Esophagus squamous epithelium (tissue), 5 donors: ENCODE measurements at regions not wholly inside any gene's neighbourhood (a gene's known extent, or its start where the extent isn't known, plus 50 kb on each side); places are given as distances from the start of the nearest gene placed in this dataset.
"Not testable (repeated sequence)": the region's sequence is repeated elsewhere in the genome, so short reads cannot be mapped to it uniquely, and the experiment has no call there.

Experiments used
- DNase-seq: peaks from one replicate; lab custom pipeline; 2025; lab: John Stamatoyannopoulos, UW
- H3K27ac ChIP-seq, 4 donors: fragments of 200-600 bp; sonication (generic); one replicate each; pipeline ENCODE4 v1.5.1; 2016 to 2019; ENCODE audit warnings: mild to moderate bottlenecking in 1 of 4
- H3K27me3 ChIP-seq, 4 donors: fragments of 200-600 bp; sonication (generic); 1 replicate in 3 of 4; 2 replicates in 1 of 4; pipeline versions ENCODE4 v1.5.1 to v1.6.0; 2017 to 2021; ENCODE audit warnings: antibody characterized with exemption in 1 of 4
- H3K36me3 ChIP-seq, 3 donors: fragments of 200-600 bp; sonication (generic); one replicate each; pipeline ENCODE4 v1.5.1; 2016 to 2019
- H3K4me1 ChIP-seq, 3 donors: fragments of 200-600 bp; sonication (generic); one replicate each; pipeline ENCODE4 v1.5.1; 2017 to 2019
- H3K4me3 ChIP-seq, 4 donors: fragments of 200-600 bp; sonication (generic); 1 replicate in 3 of 4; 2 replicates in 1 of 4; pipeline ENCODE4 v1.5.1; 2016 to 2019; ENCODE audit warnings: mild to moderate bottlenecking in 2 of 4, moderate library complexity in 1 of 4
- H3K9me3 ChIP-seq, 3 donors: fragments of 200-600 bp; sonication (generic); one replicate each; pipeline ENCODE4 v1.5.1; 2016 to 2019
- POLR2A ChIP-seq, 4 donors: fragments of 450-650 bp; IDR thresholded peaks; one replicate each; pipeline ENCODE4 v1.6.1; 2017; ENCODE audit warnings: antibody characterized with exemption in 4 of 4, mild to moderate bottlenecking in 4 of 4, moderate library complexity in 3 of 4
- WGBS, 2 donors: methylation state at CpG; one replicate each; pipeline ENCODE4 v1.1.5; 2018; 5-methylcytosine and 5-hydroxymethylcytosine counted together
- intact Hi-C: fragments of 100-400 bp; cut with DNase I; formaldehyde crosslinking; loops from one replicate; pipeline ENCODE4 v1.15.0; 2022
- TF ChIP-seq, protein P1 (sequence below), 6 experiments: fragments of 450-650 bp in 4 of 6; fragments of 200-600 bp in 2 of 6; sonication (generic) in 2 of 6; IDR thresholded peaks; one replicate each; pipeline ENCODE4 v1.5.1; 2016 to 2019; ENCODE audit warnings: antibody characterized with exemption in 6 of 6, mild to moderate bottlenecking in 4 of 6, moderate library complexity in 4 of 6
- donor health status: DM: yes; HTN: yes; CAD: no.

DNA sequence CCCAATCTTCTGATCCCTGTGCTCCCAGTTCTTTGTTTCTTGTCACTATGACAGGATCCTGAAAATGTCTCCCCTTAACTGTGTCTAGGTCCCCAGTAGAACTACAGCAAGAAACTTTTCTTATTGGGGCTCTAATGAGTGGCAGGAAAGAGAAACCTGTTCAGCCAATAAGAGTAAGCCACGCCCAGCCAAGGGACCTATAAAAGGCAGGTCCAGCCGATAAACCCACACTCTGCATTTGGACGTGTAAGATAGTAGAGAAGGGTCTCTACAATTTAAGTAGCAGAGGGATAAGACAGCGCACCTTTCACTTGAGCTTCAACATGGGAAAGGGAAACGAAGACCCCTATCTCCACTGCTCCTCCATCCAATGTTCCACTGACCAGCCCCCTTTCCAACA lies 149.9 kb downstream of the LMLN start:
- no peak overlapping the region for H3K27ac ChIP-seq
- no peak for TF ChIP-seq POLR2A (IDR thresholded peaks at IDR 0.05)
- TF ChIP-seq, protein P1, sequence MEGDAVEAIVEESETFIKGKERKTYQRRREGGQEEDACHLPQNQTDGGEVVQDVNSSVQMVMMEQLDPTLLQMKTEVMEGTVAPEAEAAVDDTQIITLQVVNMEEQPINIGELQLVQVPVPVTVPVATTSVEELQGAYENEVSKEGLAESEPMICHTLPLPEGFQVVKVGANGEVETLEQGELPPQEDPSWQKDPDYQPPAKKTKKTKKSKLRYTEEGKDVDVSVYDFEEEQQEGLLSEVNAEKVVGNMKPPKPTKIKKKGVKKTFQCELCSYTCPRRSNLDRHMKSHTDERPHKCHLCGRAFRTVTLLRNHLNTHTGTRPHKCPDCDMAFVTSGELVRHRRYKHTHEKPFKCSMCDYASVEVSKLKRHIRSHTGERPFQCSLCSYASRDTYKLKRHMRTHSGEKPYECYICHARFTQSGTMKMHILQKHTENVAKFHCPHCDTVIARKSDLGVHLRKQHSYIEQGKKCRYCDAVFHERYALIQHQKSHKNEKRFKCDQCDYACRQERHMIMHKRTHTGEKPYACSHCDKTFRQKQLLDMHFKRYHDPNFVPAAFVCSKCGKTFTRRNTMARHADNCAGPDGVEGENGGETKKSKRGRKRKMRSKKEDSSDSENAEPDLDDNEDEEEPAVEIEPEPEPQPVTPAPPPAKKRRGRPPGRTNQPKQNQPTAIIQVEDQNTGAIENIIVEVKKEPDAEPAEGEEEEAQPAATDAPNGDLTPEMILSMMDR (IDR thresholded peaks at IDR 0.05) = no peak
- H3K4me3 ChIP-seq = no peak overlapping the region
- 78 to 96% methylated on average over 5 of the region's 5 CpGs for WGBS, 2 donors
- no peaks in the 10 kb centered on the region for H3K36me3 ChIP-seq
- H3K9me3 ChIP-seq = no peaks in the 10 kb centered on the region
- no peak for DNase-seq
- intact Hi-C loops = no loop called here
- peaks cover 6 to 94% (median 22%) of the 10 kb centered on the region in 4 donors for H3K27me3 ChIP-seq
- H3K4me1 ChIP-seq = peaks cover 5 to 23% (median 9%) of the 10 kb centered on the region in 3 donors

DNA sequence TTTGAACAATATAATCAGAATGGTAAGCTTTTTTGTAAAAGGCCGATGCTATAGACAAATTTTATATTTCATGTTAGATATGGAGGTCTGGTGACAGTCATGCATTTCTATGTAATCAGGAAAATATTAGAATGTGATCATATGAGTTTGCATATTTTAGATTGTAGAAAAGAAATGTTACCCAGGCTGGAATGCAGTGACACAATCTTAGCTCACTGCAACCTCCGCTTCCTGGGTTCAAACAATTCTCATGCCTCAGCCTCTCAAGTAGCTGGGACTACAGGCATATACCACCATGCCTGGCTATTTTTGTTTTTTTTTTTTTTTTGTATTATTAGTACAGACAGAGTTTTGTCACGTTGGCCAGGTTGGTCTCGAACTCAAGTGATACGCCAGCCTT lies 152.0 kb downstream of the LMLN start:
- H3K4me3 ChIP-seq = no peak overlapping the region
- H3K36me3 ChIP-seq = no peaks in the 10 kb centered on the region
- intact Hi-C loops = no loop called here
- TF ChIP-seq, protein P1 (IDR thresholded peaks at IDR 0.05) = no peak
- no peak for TF ChIP-seq POLR2A (IDR thresholded peaks at IDR 0.05)
- WGBS, 2 donors = 88 to 95% methylated on average over 5 of the region's 5 CpGs
- H3K4me1 ChIP-seq = peaks cover 5 to 23% (median 9%) of the 10 kb centered on the region in 3 donors
- DNase-seq = no peak
- no peak overlapping the region for H3K27ac ChIP-seq
- H3K27me3 ChIP-seq = peaks cover 6 to 96% (median 22%) of the 10 kb centered on the region in 4 donors
- no peaks in the 10 kb centered on the region for H3K9me3 ChIP-seq

DNA sequence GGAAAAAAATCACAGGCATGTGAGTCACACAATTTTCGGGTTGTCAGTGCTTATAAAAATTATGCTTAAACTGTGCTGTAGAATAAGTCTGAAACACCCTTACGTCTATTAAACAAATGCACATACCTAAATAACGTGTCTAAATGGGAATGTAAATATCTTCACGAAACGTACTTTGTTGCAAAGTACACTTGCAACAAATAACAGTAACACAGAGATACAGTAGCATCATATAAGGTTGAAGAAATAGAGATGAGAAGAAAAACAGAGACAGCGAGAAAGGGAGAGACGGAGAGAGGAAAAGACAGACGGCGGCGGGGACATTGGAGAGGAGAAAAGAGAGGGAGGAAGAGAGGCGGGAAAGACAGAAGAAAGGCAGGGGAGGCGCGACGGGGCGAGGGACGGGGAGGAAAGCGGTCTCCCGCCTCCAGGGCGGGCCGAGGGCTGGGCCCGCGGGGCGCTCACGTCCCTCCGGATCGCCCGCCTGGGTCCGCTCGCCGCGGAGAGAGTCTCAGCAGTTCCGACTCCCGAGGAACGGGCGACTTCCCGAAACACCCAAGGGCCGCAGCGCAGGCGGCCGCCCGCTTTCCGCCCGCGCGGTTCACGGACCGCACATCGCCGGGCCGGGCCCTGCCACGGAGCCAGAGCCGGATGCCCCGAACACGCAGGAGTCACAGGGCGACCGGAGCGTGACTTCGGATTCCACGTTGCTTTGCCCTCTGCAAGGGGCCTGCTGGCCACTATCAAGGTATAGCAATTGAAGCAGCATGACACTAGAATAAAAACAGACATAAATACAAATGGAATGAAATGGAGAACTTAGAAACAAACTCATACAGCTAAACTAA lies 153.4 kb downstream of the LMLN start:
- no peak for TF ChIP-seq POLR2A (IDR thresholded peaks at IDR 0.05)
- TF ChIP-seq, protein P1 (IDR thresholded peaks at IDR 0.05) = no peak
- H3K9me3 ChIP-seq = no peaks in the 10 kb centered on the region
- no peaks in the 10 kb centered on the region for H3K36me3 ChIP-seq
- intact Hi-C loops = no loop called here
- H3K27ac ChIP-seq = no peak overlapping the region
- H3K4me1 ChIP-seq = peaks cover 5 to 23% (median 9%) of the 10 kb centered on the region in 3 donors
- no peak for DNase-seq
- peaks cover 4 to 82% (median 21%) of the 10 kb centered on the region in 4 donors for H3K27me3 ChIP-seq
- peak overlapping the region in 2 of 4 donors; percentile 3 to 56 for H3K4me3 ChIP-seq
- WGBS, 2 donors = 9 to 14% methylated on average over 26 to 29 of the region's 59 CpGs

DNA sequence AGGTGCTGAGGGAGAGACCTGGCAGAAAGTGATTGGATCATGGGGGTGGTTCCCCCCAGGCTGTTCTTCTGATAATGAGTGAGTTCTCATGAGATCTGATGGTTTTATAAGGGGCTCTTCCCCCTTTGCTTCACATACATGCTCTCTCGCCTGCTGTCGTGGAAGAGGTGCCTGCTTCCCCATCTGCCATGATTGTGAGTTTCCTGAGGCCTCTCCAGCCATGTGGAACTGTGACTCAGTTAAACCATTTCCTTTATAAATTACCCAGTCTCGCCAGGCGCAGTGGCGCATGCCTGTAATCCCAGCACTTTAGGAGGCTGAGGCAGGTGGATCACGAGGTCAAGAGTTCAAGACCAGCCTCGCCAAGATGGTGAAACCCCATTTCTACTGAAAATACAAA lies 154.5 kb downstream of the LMLN start:
- intact Hi-C loops, H3K36me3 ChIP-seq, H3K27ac ChIP-seq, DNase-seq, H3K9me3 ChIP-seq, H3K4me3 ChIP-seq: not testable (repeated sequence)
- peaks cover 5 to 23% (median 9%) of the 10 kb centered on the region in 3 donors for H3K4me1 ChIP-seq
- peaks cover 0 to 71% (median 20%) of the 10 kb centered on the region in 4 donors for H3K27me3 ChIP-seq
- WGBS, 2 donors = 88 to 91% methylated on average over 5 to 7 of the region's 7 CpGs

DNA sequence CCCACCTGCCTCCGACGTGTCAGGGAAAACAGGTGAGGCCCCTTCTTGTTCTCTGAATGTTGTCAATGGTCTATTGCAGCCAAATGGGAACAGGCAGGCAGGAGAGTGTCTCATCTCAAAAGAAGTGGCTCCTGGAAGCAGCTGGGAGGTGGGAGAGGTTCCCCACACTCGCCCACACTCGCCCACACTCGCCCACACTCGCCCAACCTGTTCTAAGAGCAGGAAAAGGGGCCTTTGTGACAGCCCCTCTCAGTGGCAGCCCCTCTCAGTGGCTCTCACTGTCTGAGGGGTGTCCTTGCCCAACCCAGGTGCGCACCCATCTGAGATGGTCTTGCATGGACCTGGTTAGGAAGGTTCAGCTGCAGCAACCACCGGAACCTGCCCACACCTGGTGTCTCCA lies 162.2 kb downstream of the LMLN start:
- 100% methylated on average over 1 of the region's 8 CpGs; no CpG with 5 or more reads in 1 of the 2 donors for WGBS, 2 donors
- H3K4me1 ChIP-seq, H3K36me3 ChIP-seq, DNase-seq, H3K27me3 ChIP-seq, H3K27ac ChIP-seq, H3K4me3 ChIP-seq, intact Hi-C loops, H3K9me3 ChIP-seq: not testable (repeated sequence)

DNA sequence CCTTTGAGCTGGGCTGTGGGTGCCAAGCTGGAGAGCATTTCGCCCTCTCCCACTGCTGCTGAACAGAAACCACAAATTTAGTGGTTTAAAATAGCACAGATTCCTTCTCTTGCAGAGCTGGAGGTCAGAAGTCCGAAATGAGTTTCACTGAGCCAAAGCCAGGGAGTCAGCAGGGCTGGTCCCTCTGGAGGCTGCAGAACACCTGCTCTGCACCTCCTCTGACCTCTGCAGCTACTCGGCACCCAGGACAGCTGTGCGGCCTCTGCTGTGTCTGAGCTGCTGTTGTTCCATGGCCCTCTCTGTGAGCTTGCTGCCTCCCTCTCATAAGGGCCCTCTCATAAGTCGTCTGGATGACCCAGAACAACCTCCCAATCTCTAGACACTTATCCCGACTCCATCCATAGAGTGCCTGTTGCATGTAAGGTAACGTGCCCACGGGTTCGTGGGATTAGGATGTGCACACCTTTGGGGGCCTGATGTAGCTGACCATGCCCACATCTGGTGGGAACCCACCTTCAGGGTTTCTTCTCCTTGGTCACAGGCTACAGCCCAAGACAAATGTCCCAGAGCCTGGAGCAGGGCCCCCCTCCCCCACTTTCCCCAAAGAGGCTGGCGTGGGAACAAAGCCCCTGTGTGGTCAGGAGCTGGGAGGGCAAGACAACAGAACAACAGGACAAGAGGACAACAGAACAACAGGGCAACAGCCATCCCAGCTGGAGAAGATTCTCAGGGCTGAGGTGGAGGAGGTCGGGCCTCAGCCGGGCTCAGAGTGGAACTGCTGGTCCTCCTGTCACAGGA lies 177.2 kb downstream of the LMLN start:
- WGBS, 2 donors = 76 to 100% methylated on average over 2 of the region's 12 CpGs
- H3K4me1 ChIP-seq, DNase-seq, H3K27ac ChIP-seq, H3K9me3 ChIP-seq, intact Hi-C loops, H3K4me3 ChIP-seq, H3K36me3 ChIP-seq: not testable (repeated sequence)
- H3K27me3 ChIP-seq = peaks cover 0 to 13% (median 0%) of the 10 kb centered on the region in 4 donors

DNA sequence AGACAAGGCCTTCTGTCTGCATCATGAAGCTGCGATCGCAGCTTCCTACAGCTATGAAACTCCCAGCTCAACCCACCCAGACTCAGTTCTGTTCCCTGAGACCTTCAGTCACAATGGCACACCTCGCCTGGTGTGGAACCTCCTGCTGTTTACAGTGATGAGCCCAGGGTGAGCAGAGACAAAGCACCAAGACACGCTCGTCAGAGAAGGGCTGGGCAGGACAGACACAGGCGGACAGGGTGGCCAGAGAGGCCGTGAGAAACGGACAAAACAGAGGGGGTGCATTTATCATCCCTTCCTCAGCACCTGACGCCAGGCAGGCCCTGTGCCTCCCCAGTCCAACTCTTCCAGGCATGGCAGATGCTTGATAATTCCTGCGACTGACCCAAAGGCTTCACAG lies 178.2 kb downstream of the LMLN start:
- H3K4me1 ChIP-seq, H3K27me3 ChIP-seq, intact Hi-C loops, H3K9me3 ChIP-seq, H3K36me3 ChIP-seq, H3K27ac ChIP-seq, H3K4me3 ChIP-seq, DNase-seq: not testable (repeated sequence)
- 100% methylated on average over 4 of the region's 10 CpGs; no CpG with 5 or more reads in 1 of the 2 donors for WGBS, 2 donors

DNA sequence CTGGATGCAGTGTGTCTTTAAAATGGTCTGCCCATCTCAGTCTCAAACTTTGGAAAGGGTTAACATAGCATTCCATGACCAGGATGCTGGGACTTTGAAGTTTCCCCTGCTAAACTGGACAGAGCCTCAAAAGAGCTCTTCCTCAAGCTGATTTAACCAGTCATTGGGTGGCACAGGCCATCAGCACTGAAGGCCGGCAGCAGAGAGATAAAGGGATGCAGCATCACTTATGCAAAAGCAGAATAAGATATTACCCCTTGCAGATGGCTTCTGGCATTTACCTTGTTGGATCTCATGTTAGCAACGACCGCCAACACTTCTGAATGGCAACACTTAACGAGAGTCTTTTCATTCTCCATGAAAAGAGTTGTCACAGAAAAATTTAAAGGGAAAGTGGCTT lies 179.0 kb downstream of the LMLN start:
- H3K4me3 ChIP-seq, intact Hi-C loops, H3K4me1 ChIP-seq, H3K36me3 ChIP-seq, H3K27ac ChIP-seq, H3K27me3 ChIP-seq, DNase-seq, H3K9me3 ChIP-seq: not testable (repeated sequence)
- 14 to 32% methylated on average over 3 to 4 of the region's 4 CpGs for WGBS, 2 donors

DNA sequence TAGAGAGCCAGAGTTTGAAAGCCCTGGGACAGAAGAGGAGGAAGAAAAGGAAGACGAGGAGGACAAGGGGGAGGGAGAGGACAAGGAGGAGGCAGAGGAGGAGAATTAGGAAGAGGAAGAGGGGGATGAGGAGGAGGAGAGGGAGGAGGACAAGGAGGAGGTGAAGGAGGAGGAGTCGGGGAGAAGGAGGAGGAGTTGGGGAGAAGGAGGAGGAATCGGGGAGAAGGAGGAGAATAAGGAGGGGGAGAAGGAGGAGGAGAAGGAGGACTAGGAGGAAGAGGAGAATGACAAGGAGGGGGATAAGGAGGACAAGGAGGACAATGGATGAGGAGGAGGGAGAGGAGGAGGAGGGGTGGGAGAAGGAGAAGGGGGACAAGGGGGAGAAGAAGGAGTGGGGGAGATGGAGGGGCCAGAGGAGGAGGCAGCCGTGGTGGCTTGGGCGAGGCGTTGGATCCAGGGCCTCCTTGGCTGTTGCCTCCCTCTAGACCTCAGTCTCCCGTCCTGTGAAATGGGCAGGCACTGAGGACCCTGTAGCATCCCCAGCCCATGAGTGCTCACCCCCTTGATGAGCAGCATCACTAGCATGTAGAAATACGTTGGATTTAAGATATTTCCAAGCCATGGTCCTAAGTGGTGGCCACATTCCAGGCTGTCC lies 179.6 kb downstream of the LMLN start:
- H3K36me3 ChIP-seq, H3K4me1 ChIP-seq, H3K27ac ChIP-seq, H3K9me3 ChIP-seq, H3K27me3 ChIP-seq, H3K4me3 ChIP-seq, intact Hi-C loops, DNase-seq: not testable (repeated sequence)
- WGBS, 2 donors = 54 to 64% methylated on average over 7 to 8 of the region's 8 CpGs
